Psoas muscle (tissue), 7 donors: ENCODE measurements at regions not wholly inside any gene's neighbourhood (a gene's known extent, or its start where the extent isn't known, plus 50 kb on each side); places are given as distances from the start of the nearest gene placed in this dataset.

ENCODE experiments used
- ATAC-seq, 4 donors: fragments of 200-7000 bp; cut with Tn5 transposase; one replicate each; pipeline ENCODE4 v1.9.1; 2020; ENCODE audit warnings: moderate library complexity in 3 of 4, mild to moderate bottlenecking in 2 of 4
- DNase-seq, 2 donors: peaks; one replicate each; pipeline ENCODE4 v3.0.0-alpha.2; 2020
- H3K27ac ChIP-seq: fragments of 200-600 bp; one replicate; pipeline ENCODE4 v1.8.0; 2022
- H3K27me3 ChIP-seq, 3 donors: fragments of 200-600 bp in 1 of 3; one replicate each; pipeline versions ENCODE4 v1.6.1 to v1.8.0; 2013 to 2022; ENCODE audit warnings: low read length in 2 of 3, mild to moderate bottlenecking in 2 of 3, moderate library complexity in 1 of 3; ENCODE audit not compliant: insufficient read depth in 3 of 3
- H3K36me3 ChIP-seq, 2 donors: fragments of 200-600 bp in 1 of 2; one replicate each; pipeline versions ENCODE4 v1.6.1 to v1.8.0; 2013 to 2022; ENCODE audit warnings: low read depth in 1 of 2, mild to moderate bottlenecking in 1 of 2, moderate library complexity in 1 of 2; ENCODE audit not compliant: insufficient read depth in 1 of 2
- H3K4me1 ChIP-seq: fragments of 200-600 bp; one replicate; pipeline ENCODE4 v1.8.0; 2022
- H3K4me3 ChIP-seq: fragments of 200-600 bp; one replicate; pipeline ENCODE4 v1.8.0; 2022; ENCODE audit warnings: mild to moderate bottlenecking
- H3K9me3 ChIP-seq: fragments of 200-600 bp; one replicate; pipeline ENCODE4 v1.8.0; 2022
- CTCF ChIP-seq: fragments of 200-600 bp; IDR thresholded peaks from one replicate; pipeline ENCODE4 v1.8.0; 2022; ENCODE audit warnings: antibody characterized with exemption
- WGBS, 3 donors: extraction: QIAGEN DNeasy Blood & Tissue Kit; methylation state at CpG; one replicate each; pipeline versions ENCODE4 v1.1.6 to v1.1.7; 2013; 5-methylcytosine and 5-hydroxymethylcytosine counted together
- intact Hi-C, 2 donors: fragments of 100-400 bp; cut with DNase I; formaldehyde crosslinking; loops; one replicate each; pipeline versions ENCODE4 v1.11.0 to v1.14.2; 2022
- donor health status: healthy with polysubstance abuse.
- donor health status: DM: no; HTN: no; CAD: no; lungs with moderate emphysema.
- donor health status: Bipolar disorder and iron deficiency.
- donor health status: healthy.
- donor health status: DM: yes; HTN: yes; CAD: no.
- donor health status: DM: no; HTN: no; CAD: no.
- donor health status: DM: yes; HTN: yes; CAD: no.

GRCh38 chr12:20039562-20039961 is 328.8 kb upstream of the PDE3A start:
- Histone ChIP-seq H3K27ac (no peak overlapping the region), H3K36me3 (no peaks in the 10 kb centered on the region), H3K9me3 (no peaks in the 10 kb centered on the region), H3K27me3 (no peaks in the 10 kb centered on the region), H3K4me1 (no peaks in the 10 kb centered on the region), H3K4me3 (no peak overlapping the region)
- ATAC-seq, result no peak
- WGBS, 3 donors, result 79 to 83% (median 83%) methylated on average over 4 of the region's 4 CpGs
- DNase-seq, result no peak
- intact Hi-C loops, result no loop called here
- no peak for TF ChIP-seq CTCF

GRCh38 chr12:20040184-20040583 is 328.2 kb upstream of the PDE3A start:
- Histone ChIP-seq H3K9me3 (no peaks in the 10 kb centered on the region), H3K4me1 (no peaks in the 10 kb centered on the region), H3K27me3 (no peaks in the 10 kb centered on the region), H3K36me3 (no peaks in the 10 kb centered on the region), H3K27ac (no peak overlapping the region), H3K4me3 (no peak overlapping the region)
- no peak for TF ChIP-seq CTCF
- DNase-seq (no peak), ATAC-seq (no peak)
- WGBS, 3 donors, result 31 to 47% (median 39%) methylated on average over 2 of the region's 2 CpGs
- intact Hi-C loops, result no loop called here

GRCh38 chr12:20040831-20041230 is 327.5 kb upstream of the PDE3A start:
- WGBS, 3 donors, result 19 to 21% (median 19%) methylated on average over 3 of the region's 3 CpGs
- no peak for DNase-seq

GRCh38 chr12:20044351-20044750 is 324.0 kb upstream of the PDE3A start:
- no peak overlapping the region for H3K27ac ChIP-seq
- H3K9me3 ChIP-seq, result no peaks in the 10 kb centered on the region
- intact Hi-C loops, result no loop called here
- DNase-seq, result no peak
- H3K4me1 ChIP-seq, result no peaks in the 10 kb centered on the region
- H3K4me3 ChIP-seq, result no peak overlapping the region
- no peaks in the 10 kb centered on the region for H3K27me3 ChIP-seq
- no peak for TF ChIP-seq CTCF
- H3K36me3 ChIP-seq, result no peaks in the 10 kb centered on the region
- 78 to 93% (median 86%) methylated on average over 1 of the region's 1 CpG for WGBS, 3 donors
- ATAC-seq, result no peak

More at GRCh38 chr12:20040831-20041230, 327.5 kb upstream of the PDE3A start:
- no peak overlapping the region for H3K27ac ChIP-seq
- no peak overlapping the region for H3K4me3 ChIP-seq
- no peaks in the 10 kb centered on the region for H3K27me3 ChIP-seq
- intact Hi-C loops, result no loop called here
- H3K9me3 ChIP-seq, result no peaks in the 10 kb centered on the region
- no peaks in the 10 kb centered on the region for H3K4me1 ChIP-seq
- no peaks in the 10 kb centered on the region for H3K36me3 ChIP-seq
- no peak for TF ChIP-seq CTCF
- ATAC-seq, result no peak

- no peaks in the 10 kb centered on the region for H3K36me3 ChIP-seq
- WGBS, 3 donors, result 17 to 35% (median 26%) methylated on average over 3 of the region's 3 CpGs
- H3K27ac ChIP-seq, result no peak overlapping the region
- no peak for TF ChIP-seq CTCF
- H3K27me3 ChIP-seq, result no peaks in the 10 kb centered on the region
- no peaks in the 10 kb centered on the region for H3K4me1 ChIP-seq
- H3K9me3 ChIP-seq, result no peaks in the 10 kb centered on the region
- intact Hi-C loops, result no loop called here
- no peak for DNase-seq
- peak in 1 of 4 donors; percentile 60 for ATAC-seq
- H3K4me3 ChIP-seq, result no peak overlapping the region
Observed at GRCh38 chr12:20044846-20045245, 323.5 kb upstream of the PDE3A start.
